ENCODE measurements at regions not wholly inside any gene's neighbourhood (a gene's known extent, or its start where the extent isn't known, plus 50 kb on each side); places are given as distances from the start of the nearest gene placed in this dataset.
A peak's percentile ranks its signal among the peaks of the same experiment; 100 is the strongest.
"Not testable (repeated sequence)": the region's sequence is repeated elsewhere in the genome, so short reads cannot be mapped to it uniquely, and the experiment has no call there.

DNA sequence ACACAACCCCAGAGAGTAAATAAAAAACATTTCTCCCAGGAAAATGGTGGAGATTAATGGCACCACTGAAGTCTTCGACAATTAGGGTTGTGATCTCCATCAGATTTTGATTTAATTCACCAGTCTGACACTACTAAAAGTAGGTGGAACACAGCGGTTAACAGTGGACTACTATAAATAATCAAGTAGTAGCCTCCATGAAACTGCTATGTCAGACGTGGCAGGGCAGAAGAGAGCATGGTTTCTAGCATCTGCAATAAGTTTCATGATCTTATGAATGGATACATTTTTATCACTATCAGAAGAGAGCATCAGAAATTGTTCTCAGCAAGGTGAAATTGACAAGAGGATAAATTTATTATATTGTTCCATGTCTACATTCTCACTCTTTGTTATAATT, 1706.6 kb downstream of the MRPL39 start:
- no peak for DNase-seq (ENCODE audit: low spot score)

DNA sequence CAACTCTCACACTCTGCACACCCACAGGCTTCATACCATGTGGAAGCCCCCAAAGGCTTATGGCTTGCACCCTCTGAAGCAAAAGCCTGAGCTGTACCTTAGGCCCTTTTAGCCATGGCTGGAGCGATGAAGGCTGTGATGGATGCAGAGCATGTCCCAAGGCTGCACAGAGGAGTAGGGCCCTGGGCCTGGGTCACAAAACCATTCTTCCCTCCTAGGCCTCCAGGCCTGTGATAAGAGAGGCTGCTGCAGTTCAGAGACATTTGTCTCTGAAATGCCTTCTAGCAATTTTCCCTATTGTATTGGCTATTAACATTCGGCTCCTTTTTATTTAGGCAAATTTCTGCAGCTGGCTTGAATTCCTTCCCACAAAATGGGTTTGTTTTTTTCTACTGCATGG, 1707.7 kb downstream of the MRPL39 start:
- no peak for DNase-seq (ENCODE audit: low spot score)

DNA sequence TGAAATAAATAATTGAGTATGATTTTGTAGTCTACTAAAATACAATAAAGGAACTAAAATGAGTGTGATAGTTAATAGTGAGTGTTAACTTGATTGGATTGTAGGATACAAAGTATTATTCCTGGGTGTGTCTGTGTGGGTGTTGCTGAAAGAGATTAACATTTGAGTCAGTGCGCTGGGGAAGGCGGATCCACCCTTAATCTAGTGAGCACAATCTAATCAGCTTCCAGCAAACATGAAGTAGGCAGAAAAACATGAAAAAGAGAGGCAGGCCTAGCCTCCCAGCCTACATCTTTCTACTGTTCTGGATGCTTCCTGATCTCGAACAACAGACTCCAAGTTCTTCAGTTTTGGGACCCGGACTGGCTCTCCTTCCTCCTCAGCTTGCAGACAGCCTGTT, 1716.6 kb downstream of the MRPL39 start:
- DNase-seq (ENCODE audit: low spot score) = no peak

DNA sequence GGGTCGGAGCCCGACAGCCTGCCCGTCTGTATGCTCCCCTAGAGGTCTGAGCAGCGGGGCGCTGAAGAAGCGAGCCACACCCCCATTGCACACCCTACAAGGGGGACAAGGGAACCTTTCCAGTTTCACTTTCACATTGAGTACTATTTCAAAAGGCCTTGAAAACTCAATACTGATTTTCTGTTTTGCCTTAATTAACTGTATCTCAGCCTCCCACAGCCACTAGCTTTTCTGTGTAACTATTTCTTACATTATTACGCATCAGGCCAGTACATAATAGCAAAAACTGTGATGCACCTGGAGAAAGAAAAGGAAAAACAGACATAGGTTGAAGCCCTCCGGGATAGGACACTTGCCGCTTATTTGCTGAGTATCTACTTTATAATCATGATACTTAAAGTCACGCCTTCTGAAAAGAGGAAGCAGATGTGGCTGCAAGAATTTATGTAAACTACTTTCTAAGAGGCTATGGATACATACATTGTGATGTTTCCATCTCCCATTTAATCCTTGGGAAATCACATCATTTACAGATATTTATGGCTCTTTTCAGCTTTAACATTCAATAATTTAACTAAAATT, 1719.5 kb downstream of the MRPL39 start:
- no peak for DNase-seq (ENCODE audit: low spot score)

DNA sequence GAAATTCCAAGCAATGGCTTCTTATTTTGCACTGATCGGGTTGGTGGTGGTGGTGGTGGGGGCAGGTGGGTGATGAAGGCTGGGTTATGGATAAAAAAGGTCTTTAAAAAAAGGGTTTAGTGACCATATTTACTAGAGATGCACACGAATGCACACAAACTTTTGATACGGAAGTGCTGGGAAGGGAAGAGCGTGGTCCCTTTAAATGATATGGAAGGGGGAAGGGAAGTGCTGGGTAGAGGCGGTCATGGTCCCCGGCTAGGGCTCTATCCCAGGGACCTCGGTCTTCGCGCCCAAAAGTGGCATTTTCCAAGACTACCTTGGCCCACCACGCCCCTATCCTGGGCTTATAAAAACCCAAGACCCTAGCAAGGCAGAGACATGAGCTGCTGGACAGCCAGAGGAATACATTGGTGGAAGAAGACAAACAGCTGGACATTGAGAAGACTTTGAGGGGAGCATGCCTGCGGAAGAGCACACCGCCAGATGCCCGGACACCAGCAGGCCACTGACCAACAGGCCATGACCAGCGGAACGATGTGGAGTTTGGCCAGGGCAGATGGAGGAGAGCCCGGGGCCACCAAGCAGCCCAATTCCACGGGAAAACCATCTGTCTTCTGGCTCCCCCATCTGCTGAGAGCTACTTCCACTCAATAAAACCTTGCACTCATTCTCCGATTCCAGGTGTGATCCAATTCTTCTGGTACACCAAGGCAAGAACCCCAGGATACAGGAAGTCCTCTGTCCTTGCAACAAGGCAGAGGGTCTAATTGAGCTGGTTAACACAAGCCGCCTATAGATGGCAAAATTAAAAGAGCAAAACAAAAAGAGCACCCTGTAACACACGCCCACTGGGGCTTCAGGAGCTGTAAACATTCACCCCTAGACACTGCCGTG, 1720.2 kb downstream of the MRPL39 start:
- DNase-seq (ENCODE audit: low spot score) = no peak

DNA sequence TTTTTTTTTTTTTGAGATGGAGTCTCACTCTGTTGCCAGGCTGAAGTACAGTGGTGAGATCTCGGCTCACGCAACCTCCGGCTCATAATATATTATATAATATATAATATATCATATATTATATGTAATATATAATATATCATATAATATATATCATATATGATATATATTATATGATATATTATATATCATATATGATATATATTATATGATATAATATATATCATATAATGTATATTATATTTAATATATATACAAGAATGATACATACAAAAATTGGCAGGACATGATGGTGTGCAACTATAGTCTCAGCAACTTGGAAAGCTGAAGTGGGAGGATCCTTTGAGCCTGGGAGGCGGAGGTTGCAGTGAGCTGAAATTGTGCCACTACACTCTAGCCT, 1725.5 kb downstream of the MRPL39 start:
- no peak for DNase-seq (ENCODE audit: low spot score)

DNA sequence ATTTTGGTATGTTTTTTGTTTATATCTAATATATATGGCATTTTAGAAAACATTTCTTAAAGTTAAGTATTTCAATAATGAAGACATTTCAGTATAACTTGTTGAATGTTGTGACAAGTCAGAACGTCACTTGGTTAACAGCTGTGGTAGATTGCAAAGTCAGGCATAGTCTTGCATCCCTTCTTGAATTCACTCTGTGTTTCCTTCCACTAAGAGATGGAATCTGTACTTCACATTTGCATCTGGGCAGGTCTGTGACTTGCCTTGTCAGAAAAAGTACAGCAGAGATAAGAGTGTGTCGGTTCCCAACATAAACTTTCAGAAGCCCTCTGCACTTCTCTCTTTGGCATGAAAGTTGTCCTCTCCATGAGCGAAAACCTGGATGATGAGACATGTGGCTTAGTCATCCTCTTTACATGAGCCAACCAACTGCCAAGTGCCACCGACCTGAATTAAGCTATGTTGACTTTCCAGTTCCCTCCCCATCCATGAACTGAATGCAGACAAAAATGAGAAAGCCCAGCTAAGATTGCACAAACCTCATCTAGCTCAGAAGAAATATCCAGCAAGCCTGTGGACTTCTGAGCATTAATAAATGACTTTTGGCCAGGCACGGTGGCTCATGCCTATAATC, 1730.2 kb downstream of the MRPL39 start:
- DNase-seq (ENCODE audit: low spot score) = no peak

DNA sequence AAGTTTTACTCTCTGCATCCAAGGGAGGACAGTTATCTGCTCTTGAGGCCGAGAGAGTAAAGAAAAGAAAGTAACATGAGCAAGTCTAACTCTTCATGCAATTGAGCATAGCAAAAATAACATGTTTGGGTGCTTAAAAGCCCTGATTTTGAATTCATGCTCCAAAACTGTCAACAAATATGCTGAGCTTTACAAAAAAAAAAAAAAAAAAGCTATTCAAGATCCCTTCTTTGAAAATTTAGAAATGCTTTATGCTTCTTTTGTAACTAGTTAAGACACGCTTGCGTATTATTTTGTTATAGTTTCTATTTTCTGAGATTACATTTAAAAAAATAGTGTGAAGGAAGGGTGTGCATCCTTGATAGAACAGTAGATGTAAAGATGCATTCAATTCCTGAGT, 1733.0 kb downstream of the MRPL39 start:
- no peak for DNase-seq (ENCODE audit: low spot score)

DNA sequence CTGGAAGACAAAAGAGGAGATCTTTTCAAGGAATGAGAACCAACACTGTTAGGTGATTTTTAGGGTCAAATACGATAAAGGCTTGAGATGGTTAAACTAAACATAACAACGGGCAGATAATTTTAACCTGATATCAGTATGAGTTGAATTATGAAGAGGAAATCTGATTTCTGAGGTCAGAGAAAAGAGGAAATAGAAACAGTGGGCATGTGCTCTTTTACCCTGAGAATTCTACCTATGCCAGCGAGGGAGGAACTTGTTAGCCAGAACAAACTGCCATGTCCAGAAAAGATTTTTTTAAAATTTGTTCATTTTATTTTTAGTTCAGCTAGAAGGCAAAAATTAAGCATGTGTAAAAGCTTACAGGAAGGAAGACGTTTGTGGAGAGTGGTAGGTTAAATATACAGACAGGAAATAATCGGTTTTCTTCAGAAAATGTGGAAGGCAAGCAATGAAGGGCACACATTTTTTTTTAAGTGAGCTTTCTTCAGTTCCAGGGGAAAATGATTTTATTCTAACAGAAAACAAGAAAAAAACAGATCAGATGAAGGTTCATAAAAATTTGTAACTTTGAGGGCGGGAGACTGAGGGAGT, 1745.3 kb downstream of the MRPL39 start:
- no peak for DNase-seq (ENCODE audit: low spot score)

DNA sequence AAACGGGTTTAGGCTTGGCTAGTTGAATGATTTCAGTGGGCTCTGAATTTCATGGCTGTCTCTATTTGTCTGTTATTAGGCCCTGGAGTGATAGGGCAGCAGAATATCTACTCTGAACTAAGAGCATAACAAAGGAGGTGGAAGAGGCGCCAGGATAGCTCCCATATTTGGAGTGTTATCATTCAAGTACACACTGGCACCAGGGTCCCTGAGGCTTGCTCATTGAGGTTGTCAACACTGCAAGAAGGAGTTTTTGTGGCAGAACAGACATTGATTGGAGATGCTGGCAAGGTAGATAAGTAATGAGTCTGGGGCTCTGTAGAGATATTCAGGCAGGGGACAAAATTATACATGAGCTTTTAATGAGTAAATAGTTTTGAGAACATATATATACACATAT, 1748.4 kb downstream of the MRPL39 start:
- no peak for DNase-seq (ENCODE audit: low spot score)

DNA sequence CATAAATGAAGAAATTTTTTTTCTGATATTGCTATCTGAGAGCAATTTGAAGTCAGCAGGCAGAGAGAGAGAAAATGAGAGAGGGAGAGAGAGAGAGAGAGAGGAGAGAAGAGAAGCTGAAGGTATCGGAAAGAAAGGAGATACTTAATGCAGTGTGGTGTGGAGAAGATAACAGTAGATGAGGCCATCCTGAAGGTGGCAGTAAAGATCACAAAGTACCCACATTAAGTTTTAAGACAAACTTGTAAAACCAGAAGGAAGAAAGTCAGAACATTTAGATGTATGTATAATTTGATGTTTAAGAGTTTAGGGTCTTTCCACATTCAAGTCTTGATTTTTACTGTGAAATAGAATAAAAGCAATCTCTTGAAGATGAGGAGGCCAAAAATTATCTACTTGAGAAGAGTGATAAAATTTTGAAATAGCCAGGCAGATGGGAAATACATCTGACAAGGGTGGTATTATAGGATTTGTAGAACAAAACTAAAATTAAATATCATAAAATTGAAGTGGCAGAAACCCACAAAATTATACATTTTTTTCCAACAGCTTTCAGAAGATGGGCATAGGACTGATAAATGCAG, 1753.4 kb downstream of the MRPL39 start:
- peak; percentile 61 for DNase-seq (ENCODE audit: low spot score)

DNA sequence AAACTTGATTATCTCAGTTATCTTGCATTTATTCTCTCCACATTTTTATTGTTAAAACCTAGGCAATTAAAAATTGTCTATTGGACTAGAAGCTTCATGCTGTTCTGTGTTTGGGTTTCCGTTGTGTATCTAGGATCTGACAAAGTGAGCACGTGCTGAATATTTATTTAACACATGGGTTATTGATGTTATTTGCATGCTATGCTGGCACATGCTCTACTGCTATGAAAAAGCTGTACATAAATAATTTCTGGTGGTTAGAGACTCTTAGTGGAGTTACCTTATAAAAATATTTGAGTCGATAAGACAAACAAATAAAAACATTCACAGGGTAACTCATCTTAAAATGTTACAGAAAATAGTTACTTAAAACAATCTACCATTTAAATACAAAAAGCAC, 1769.7 kb downstream of the MRPL39 start:
- DNase-seq (ENCODE audit: low spot score) = no peak

DNA sequence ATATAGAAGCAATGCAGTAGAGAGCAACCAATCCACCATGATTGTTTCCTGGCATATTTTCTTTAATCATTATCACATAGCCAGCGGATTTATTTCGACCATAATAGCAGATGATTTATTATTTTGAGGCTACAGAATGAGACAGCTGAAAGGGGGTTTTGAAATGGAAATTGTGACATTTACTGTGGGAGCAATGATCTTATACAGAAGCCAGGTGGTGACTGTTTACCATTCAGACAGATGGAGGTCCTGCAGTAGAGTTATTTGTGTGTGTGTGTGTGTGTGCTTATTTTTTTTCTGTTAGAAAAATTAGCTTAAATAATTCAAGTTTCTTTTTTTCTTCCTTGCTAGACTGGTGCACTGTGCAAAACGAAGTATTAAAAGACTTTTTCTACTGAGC, 1784.5 kb downstream of the MRPL39 start:
- no peak for DNase-seq (ENCODE audit: low spot score)

DNA sequence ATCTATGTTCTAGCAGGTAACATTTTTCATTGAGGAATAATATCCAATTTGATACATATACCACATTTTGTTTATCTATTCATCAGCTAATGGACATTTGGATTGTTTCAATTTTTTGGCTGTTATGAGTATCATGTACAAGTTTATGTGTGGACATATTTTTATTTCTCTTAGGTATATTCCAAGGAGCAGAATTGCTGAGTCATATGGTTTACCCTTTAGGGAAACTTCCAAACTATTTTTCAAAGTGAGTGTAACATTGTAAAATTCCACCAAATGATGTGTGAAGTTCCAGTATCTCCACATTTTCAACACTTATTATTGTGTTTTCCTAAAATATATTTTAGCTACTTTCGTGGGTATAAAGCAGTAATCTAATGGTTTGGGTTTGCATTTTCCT, 1789.9 kb downstream of the MRPL39 start:
- DNase-seq (ENCODE audit: low spot score) = no peak

DNA sequence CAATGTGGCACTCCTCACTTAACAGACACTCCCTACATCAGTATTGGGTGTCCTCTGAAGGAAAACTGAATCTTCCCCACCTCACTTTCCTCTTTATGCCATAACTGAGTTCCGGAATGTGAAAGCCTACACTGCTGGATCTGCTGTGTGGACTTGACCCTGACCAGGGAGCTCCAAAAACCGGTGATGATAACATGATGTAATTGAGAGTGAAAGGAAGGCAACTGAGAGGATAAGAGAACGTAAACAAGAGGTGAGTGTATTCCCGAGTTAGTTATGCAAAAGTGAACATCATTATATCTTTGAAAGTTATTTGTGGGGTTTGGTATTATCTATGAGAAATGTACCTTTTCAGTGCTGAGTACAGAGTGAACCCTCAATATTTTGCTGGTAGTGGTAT, 1794.8 kb downstream of the MRPL39 start:
- DNase-seq (ENCODE audit: low spot score) = no peak

DNA sequence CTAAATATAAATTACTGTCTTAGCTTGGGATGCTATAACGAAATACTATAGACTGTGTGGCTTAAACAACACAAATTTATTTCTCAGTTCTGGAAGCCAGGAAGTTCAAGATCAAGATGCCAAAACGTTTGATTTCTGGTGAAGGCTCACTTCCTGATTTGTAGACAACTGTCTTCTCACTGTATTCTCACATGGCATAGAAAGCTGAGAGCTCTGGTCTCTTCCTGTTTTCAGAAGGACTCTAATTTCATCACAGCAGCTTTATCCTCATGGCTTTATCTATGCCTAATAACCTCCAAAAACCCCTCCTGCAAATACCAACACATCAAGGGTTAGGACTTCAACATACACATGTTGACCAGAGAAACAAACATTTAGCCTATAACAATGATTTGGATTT, 1795.5 kb downstream of the MRPL39 start:
- no peak for DNase-seq (ENCODE audit: low spot score)

DNA sequence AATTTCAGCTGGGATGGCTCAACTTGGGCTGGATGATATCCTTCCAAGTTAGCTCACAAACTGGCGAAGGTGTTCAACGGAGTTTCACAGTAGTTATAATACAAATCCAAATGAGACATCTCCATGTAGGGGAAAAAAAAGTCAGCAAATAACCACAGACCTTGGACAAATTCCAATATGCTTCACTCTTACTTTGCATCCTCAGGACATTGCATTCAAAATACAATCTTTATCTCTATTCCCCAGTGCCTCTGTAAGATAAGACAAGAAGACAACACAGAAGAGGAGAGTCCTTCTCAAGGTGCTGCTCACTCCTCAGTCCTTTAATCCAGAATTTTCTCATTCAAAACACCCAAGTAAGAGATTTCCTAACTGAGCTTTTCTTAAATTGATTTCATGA, 1797.7 kb downstream of the MRPL39 start:
- no peak for DNase-seq (ENCODE audit: low spot score)

DNA sequence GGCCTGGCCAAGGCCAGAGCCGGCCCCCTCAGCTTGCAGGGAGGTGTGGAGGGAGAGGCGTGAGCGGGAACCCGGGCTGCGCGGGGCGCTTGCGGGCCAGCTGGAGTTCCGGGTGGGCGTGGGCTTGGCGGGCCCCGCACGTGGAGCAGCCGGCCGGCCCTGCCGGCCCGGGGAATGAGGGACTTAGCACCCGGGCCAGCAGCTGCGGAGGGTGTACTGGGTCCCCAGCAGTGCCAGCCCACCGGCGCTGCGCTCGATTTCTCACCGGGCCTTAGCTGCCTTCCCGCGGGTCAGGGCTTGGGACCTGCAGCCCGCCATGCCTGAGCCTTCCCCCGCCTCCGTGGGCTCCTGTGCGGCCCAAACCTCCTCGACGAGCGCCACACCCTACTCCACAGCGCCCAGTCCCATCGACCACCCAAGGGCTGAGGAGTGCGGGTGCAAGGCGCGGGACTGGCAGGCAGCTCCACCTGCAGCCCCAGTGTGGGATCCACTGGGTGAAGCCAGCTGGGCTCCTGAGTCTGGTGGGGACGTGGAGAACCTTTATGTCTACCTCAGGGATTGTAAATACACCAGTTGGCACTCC, 1800.2 kb downstream of the MRPL39 start:
- not testable (repeated sequence) for DNase-seq (ENCODE audit: low spot score)

DNA sequence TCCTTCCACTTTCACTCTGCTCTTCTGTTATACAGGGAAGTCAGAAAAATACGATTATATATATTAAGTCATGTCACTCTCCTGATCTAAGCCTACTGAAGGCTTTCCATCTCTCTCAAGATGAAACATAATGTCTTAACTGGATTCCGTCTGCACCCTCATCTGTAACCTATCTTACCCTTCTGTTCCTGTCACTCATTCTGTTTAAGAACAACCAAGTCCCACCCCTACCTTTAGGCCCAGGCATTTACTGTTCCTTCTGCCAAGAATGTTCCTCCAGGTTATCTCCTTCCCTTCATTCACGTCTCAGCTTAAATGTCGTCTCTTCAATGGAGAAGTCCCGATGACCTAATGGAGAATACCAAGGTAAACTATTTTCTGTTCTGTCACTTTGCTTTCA, 1802.4 kb downstream of the MRPL39 start:
- DNase-seq (ENCODE audit: low spot score) = no peak

DNA sequence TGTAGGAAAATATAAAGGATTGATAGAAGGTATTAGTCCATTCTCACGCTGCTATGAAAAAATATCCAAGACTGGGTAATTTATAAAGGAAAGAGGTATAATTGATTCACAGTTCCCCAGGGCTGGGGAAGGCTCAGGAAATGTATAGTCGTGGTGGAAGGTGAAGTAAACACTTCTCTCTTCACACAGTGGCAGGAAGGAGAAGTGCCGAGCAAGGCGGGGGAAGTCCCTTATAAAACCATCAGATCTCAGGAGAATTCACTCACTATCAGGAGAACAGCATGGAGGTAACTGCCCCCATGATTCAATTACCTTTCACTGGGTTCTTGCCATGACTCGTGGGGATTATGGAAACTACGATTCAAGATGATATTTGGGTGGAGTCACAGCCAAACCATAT, 1806.0 kb downstream of the MRPL39 start:
- no peak for DNase-seq (ENCODE audit: low spot score)

DNA sequence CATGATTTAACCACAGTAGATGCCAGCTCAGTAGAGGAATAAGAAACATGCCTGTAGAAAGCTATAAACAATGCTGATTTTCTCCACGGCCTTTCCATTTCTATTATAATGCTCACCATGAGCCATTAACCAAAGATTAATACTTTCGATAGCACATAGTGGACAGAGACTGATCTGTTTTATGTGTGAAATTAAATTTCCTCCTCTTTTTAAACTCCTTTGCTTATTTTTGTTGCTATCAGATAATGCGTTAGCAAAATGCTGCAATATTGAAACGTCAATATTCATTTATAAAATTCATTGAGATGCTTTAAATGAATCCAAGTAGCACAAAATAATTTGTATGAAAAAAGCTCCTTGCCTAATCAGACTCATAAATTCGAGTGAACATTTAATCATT, 1807.9 kb downstream of the MRPL39 start:
- no peak for DNase-seq (ENCODE audit: low spot score)

DNA sequence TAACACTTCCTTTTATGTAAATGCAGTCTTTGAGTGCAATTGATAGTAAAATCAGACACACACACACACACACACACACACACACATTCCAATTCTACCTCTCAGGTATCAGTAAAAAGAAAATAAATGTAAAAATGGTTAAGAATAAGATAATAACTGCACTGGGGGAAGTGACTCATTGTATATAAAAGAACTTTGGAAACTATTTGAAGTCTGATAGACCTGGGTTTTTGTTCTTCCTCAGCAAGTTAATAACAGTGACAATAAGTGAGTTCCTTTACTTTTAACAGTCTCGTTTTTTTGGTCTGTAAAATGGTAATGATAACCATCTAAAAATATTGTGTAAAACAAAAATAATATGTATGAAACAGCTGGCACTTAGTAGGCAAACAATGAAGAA, 1815.0 kb downstream of the MRPL39 start:
- no peak for DNase-seq (ENCODE audit: low spot score)

Measured in umbilical cord (tissue), 1 donor.